K562 (cell line): ENCODE measurements at regions not wholly inside any gene's neighbourhood (a gene's known extent, or its start where the extent isn't known, plus 50 kb on each side); places are given as distances from the start of the nearest gene placed in this dataset.

Experiments
- ATAC-seq: fragments of 200-7000 bp; cut with Tn5 transposase; 3 replicates; pipeline ENCODE4 v1.9.1; 2020; ENCODE audit warnings: moderate library complexity
- BruUV-seq: library from RNA; stranded (reverse); fragments of 400-500 nt; replicated peaks from 2 replicates; lab custom pipeline; 2021; lab: Mats Ljungman, UMichigan
- CTCF ChIA-PET: fragments of 300-600 bp; formaldehyde crosslinking; extraction: SDS; loops from one replicate; lab custom pipeline; 2021; ENCODE audit warnings: low intra/inter-chr PET ratio; lab: Yijun Ruan, JAX
- POLR2A ChIA-PET: fragments of 300-600, 350-650 bp; sonication (Branson Sonifier 250); formaldehyde crosslinking; extraction: SDS; loops from one replicate; lab custom pipeline; 2021; ENCODE audit warnings: antibody characterized with exemption, inconsistent platforms; lab: Yijun Ruan, JAX
- DNase-seq, 4 experiments: peaks; one replicate each; pipeline versions ENCODE4 v3.0.0 to v3.0.0-alpha.2; 2011 to 2018; ENCODE audit warnings: low spot score in 3 of 4, mixed read lengths in 3 of 4; ENCODE audit errors: extremely low read depth in 1 of 4
- FAIRE-seq: peaks from 2 replicates; lab custom pipeline; 2011; peaks lifted over from hg19 to GRCh38; lab: Jason Lieb, UNC
- H2AFZ ChIP-seq: 2 replicates; pipeline ENCODE4 v1.6.0; 2011; ENCODE audit warnings: low read depth, low read length, control low read depth, inconsistent platforms
- H3K27ac ChIP-seq: fragments of 200-600 bp; 3 replicates; pipeline ENCODE4 v1.8.0; 2011; ENCODE audit warnings: low read depth, mild to moderate bottlenecking, control low read depth, inconsistent platforms, low read length, moderate library complexity, mixed read lengths; ENCODE audit errors: extremely low read depth
- H3K27me3 ChIP-seq, 2 experiments: fragments of 300-600 bp in 1 of 2; 2 replicates in 1 of 2; 3 replicates in 1 of 2; pipeline versions ENCODE4 v1.6.0 to v1.8.0; 2011; ENCODE audit warnings: inconsistent platforms in 2 of 2, low read length in 2 of 2, mild to moderate bottlenecking in 1 of 2, mixed read lengths in 1 of 2, moderate library complexity in 1 of 2; ENCODE audit not compliant: control insufficient read depth in 2 of 2, insufficient read depth in 2 of 2
- H3K36me3 ChIP-seq: fragments of 300-600 bp; 3 replicates; pipeline ENCODE4 v1.8.0; 2011; ENCODE audit warnings: mild to moderate bottlenecking, low read length, inconsistent platforms; ENCODE audit not compliant: control insufficient read depth, insufficient read depth
- H3K4me1 ChIP-seq, 2 experiments: fragments of 200-600 bp in 1 of 2; replicated peaks in 1 of 2; 2 replicates in 1 of 2; 3 replicates in 1 of 2; pipeline versions ENCODE4 v1.5.1 to v1.8.0; 2011; ENCODE audit warnings: inconsistent platforms in 2 of 2, low read length in 2 of 2, mild to moderate bottlenecking in 1 of 2, mixed read lengths in 1 of 2, moderate library complexity in 1 of 2; ENCODE audit not compliant: control insufficient read depth in 2 of 2, insufficient read depth in 2 of 2
- H3K4me2 ChIP-seq: 2 replicates; pipeline ENCODE4 v1.6.1; 2011; ENCODE audit warnings: low read length, control low read depth, inconsistent platforms, mixed read lengths; ENCODE audit not compliant: insufficient read depth
- H3K4me3 ChIP-seq: fragments of 200-600 bp; sonication (generic), shearing (Covaris generic); 2 replicates; pipeline ENCODE4 v1.5.1; 2016; ENCODE audit warnings: control low read depth, inconsistent platforms
- H3K79me2 ChIP-seq: fragments of 200-600 bp; 3 replicates; pipeline ENCODE4 v1.8.0; 2011; ENCODE audit warnings: low read length, inconsistent platforms; ENCODE audit not compliant: control insufficient read depth, insufficient read depth
- H3K9ac ChIP-seq, 2 experiments: 2 replicates each; pipeline versions ENCODE4 v1.6.0 to v1.6.1; 2011; ENCODE audit warnings: low read depth in 2 of 2, low read length in 2 of 2, control low read depth in 1 of 2, inconsistent platforms in 1 of 2, mild to moderate bottlenecking in 1 of 2, mixed read lengths in 1 of 2; ENCODE audit not compliant: insufficient read depth in 1 of 2
- H3K9me1 ChIP-seq: one replicate; pipeline ENCODE4 v1.6.0; 2011; ENCODE audit warnings: inconsistent platforms, mild to moderate bottlenecking, low read length, moderate library complexity; ENCODE audit not compliant: control insufficient read depth, insufficient read depth
- H3K9me3 ChIP-seq: replicated peaks from 2 replicates; pipeline ENCODE4 v1.5.1; 2011; ENCODE audit warnings: low read depth, low read length, inconsistent platforms; ENCODE audit not compliant: control insufficient read depth, insufficient read depth
- H4K20me1 ChIP-seq: replicated peaks from 2 replicates; pipeline ENCODE4 v1.6.1; 2011; ENCODE audit warnings: low read length, inconsistent platforms, mixed read lengths; ENCODE audit not compliant: control insufficient read depth, insufficient read depth
- CBFB ChIP-seq: sonication (generic); formaldehyde crosslinking; IDR thresholded peaks from 2 replicates; pipeline ENCODE4 v1.4.0; 2020; ENCODE audit warnings: mild to moderate bottlenecking, missing genetic modification reagents
- CHD1 ChIP-seq: fragments of 200-600 bp; sonication (generic); IDR thresholded peaks from one replicate; pipeline ENCODE4 v1.6.1; 2012; ENCODE audit warnings: mild to moderate bottlenecking, moderate library complexity, low read length, inconsistent platforms
- COPS2 ChIP-seq: fragments of 450-650 bp; conservative IDR thresholded peaks from 2 replicates; pipeline ENCODE4 v1.6.1; 2016; ENCODE audit warnings: mild to moderate bottlenecking, moderate library complexity
- E4F1 ChIP-seq: fragments of 250-450 bp; sonication (Bioruptor Pico); IDR thresholded peaks from 2 replicates; pipeline ENCODE4 v1.5.0; 2021; ENCODE audit warnings: mild to moderate bottlenecking, borderline replicate concordance
- HMGXB4 ChIP-seq: sonication (generic); formaldehyde crosslinking; IDR thresholded peaks from 2 replicates; pipeline ENCODE4 v1.8.1; 2023; ENCODE audit warnings: mild to moderate bottlenecking, missing genetic modification reagents
- KAT8 ChIP-seq: fragments of 450-650 bp; IDR thresholded peaks from 2 replicates; pipeline ENCODE4 v1.6.1; 2016; ENCODE audit warnings: low read depth, mild to moderate bottlenecking
- MAZ ChIP-seq, 2 experiments: fragments of 450-650 bp in 1 of 2; sonication (generic) in 1 of 2; formaldehyde crosslinking; IDR thresholded peaks in 1 of 2; conservative IDR thresholded peaks in 1 of 2; 2 replicates each; pipeline versions ENCODE4 v1.4.0 to v1.5.0; 2020; ENCODE audit warnings: mild to moderate bottlenecking in 1 of 2, missing genetic modification reagents in 1 of 2
- ZBTB8A ChIP-seq: fragments of 450-650 bp; IDR thresholded peaks from 2 replicates; pipeline ENCODE4 v1.6.1; 2018; ENCODE audit warnings: mild to moderate bottlenecking, moderate library complexity; ENCODE audit not compliant: partially characterized antibody
- ZNF583 ChIP-seq: fragments of 250-450 bp; sonication (Bioruptor Pico); IDR thresholded peaks from 2 replicates; pipeline ENCODE4 v1.4.0; 2020
- WGBS: fragments of 100-300 bp; shearing (Covaris generic); methylation state at CpG from one replicate; pipeline ENCODE4 v1.1.6; 2016; ENCODE audit warnings: low coverage, mixed read lengths; ENCODE audit not compliant: insufficient coverage; ENCODE audit errors: missing lambda C conversion rate; 5-methylcytosine and 5-hydroxymethylcytosine counted together
- in situ Hi-C: fragments of 300-500 bp; cut with MboI; formaldehyde crosslinking; loops from 4 replicates; pipeline ENCODE4 v1.15.0; 2018; ENCODE audit warnings: inconsistent platforms, mixed read lengths
- intact Hi-C: fragments of 100-400 bp; cut with micrococcal nuclease; formaldehyde crosslinking; loops from 2 replicates; pipeline ENCODE4 v1.14.2; 2022
- TF ChIP-seq, protein P1 (sequence below): conservative IDR thresholded peaks from 2 replicates; pipeline ENCODE4 v1.6.1; 2011; ENCODE audit warnings: low read depth, mild to moderate bottlenecking, low read length; ENCODE audit not compliant: control insufficient read depth
- TF ChIP-seq, protein P2 (sequence below): fragments of 250-450 bp; sonication (Bioruptor Pico); IDR thresholded peaks from 2 replicates; pipeline ENCODE4 v1.4.0; 2020; ENCODE audit warnings: mild to moderate bottlenecking, moderate library complexity, borderline replicate concordance
- TF ChIP-seq, protein P3 (sequence below), 2 experiments: fragments of 200-800 bp in 1 of 2; sonication (Bioruptor generic) in 1 of 2; sonication (generic) in 1 of 2; formaldehyde crosslinking in 1 of 2; IDR thresholded peaks in 1 of 2; conservative IDR thresholded peaks in 1 of 2; 2 replicates each; pipeline versions ENCODE4 v1.5.0 to v1.6.1; 2016 to 2020; ENCODE audit warnings: missing compliant biosample characterization in 1 of 2, missing genetic modification characterization in 1 of 2, missing genetic modification reagents in 1 of 2

DNA sequence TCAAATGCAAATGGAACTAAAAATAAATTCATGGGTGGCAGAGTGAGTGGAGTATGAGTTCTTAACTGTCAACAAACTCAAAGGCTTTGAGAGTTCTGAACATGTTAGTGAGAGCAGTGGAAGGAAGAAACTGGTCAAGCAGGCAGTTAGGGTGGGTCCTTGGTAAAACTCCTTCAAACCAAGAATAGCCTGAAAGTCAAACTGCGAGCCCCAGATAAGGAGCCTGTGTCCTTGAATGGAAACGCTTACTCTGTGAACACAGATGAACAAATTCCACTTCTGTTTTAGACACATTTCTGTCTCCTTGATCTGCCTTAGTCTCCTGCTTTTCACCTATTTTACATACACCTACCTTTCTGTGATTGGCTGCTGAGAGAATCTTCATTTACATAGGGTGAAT lies 129.4 kb upstream of the PCDH18 start:
- 0% methylated on average over 2 of the region's 2 CpGs for WGBS
- no peak for DNase-seq
- Histone ChIP-seq H4K20me1 (no peaks in the 10 kb centered on the region), H3K27ac (no peak overlapping the region), H2AFZ (no peak overlapping the region), H3K4me2 (no peak overlapping the region), H3K4me3 (no peak overlapping the region), H3K9me3 (0 out of 2 replicates have a peak, but pooled peaks cover 2% of the 10 kb centered on the region), H3K9me1 (no peaks in the 10 kb centered on the region), H3K36me3 (no peaks in the 10 kb centered on the region), H3K9ac (no peak overlapping the region), H3K27me3 (no peaks in the 10 kb centered on the region), H3K4me1 (no peaks in the 10 kb centered on the region), H3K79me2 (no peaks in the 10 kb centered on the region)
- BruUV-seq: no TSS peak
- FAIRE-seq: no peak
- in situ Hi-C loops (no loop called here), intact Hi-C loops (no loop called here)
- no peak for ATAC-seq
- ChIA-PET CTCF (no interaction called here), POLR2A (no interaction called here)
- TF ChIP-seq CBFB (CRISPR knock-in tag) (no peak), COPS2 (no peak), CHD1 (no peak), MAZ (CRISPR knock-in tag; conservative IDR thresholded peaks at IDR 0.05 in 1 of 2, IDR thresholded peaks at IDR 0.05 in 1 of 2) (no peak), KAT8 (no peak), ZBTB8A (no peak), ZNF583 (CRISPR knock-in tag) (no peak), E4F1 (CRISPR knock-in tag) (no peak), HMGXB4 (CRISPR knock-in tag) (no peak)
- TF ChIP-seq, protein P1, sequence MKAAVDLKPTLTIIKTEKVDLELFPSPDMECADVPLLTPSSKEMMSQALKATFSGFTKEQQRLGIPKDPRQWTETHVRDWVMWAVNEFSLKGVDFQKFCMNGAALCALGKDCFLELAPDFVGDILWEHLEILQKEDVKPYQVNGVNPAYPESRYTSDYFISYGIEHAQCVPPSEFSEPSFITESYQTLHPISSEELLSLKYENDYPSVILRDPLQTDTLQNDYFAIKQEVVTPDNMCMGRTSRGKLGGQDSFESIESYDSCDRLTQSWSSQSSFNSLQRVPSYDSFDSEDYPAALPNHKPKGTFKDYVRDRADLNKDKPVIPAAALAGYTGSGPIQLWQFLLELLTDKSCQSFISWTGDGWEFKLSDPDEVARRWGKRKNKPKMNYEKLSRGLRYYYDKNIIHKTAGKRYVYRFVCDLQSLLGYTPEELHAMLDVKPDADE: no peak
- TF ChIP-seq, protein P2, sequence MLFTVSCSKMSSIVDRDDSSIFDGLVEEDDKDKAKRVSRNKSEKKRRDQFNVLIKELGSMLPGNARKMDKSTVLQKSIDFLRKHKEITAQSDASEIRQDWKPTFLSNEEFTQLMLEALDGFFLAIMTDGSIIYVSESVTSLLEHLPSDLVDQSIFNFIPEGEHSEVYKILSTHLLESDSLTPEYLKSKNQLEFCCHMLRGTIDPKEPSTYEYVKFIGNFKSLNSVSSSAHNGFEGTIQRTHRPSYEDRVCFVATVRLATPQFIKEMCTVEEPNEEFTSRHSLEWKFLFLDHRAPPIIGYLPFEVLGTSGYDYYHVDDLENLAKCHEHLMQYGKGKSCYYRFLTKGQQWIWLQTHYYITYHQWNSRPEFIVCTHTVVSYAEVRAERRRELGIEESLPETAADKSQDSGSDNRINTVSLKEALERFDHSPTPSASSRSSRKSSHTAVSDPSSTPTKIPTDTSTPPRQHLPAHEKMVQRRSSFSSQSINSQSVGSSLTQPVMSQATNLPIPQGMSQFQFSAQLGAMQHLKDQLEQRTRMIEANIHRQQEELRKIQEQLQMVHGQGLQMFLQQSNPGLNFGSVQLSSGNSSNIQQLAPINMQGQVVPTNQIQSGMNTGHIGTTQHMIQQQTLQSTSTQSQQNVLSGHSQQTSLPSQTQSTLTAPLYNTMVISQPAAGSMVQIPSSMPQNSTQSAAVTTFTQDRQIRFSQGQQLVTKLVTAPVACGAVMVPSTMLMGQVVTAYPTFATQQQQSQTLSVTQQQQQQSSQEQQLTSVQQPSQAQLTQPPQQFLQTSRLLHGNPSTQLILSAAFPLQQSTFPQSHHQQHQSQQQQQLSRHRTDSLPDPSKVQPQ (CRISPR knock-in tag): no peak
- TF ChIP-seq, protein P3, sequence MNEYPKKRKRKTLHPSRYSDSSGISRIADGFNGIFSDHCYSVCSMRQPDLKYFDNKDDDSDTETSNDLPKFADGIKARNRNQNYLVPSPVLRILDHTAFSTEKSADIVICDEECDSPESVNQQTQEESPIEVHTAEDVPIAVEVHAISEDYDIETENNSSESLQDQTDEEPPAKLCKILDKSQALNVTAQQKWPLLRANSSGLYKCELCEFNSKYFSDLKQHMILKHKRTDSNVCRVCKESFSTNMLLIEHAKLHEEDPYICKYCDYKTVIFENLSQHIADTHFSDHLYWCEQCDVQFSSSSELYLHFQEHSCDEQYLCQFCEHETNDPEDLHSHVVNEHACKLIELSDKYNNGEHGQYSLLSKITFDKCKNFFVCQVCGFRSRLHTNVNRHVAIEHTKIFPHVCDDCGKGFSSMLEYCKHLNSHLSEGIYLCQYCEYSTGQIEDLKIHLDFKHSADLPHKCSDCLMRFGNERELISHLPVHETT (CRISPR knock-in tag; conservative IDR thresholded peaks at IDR 0.05 in 1 of 2, IDR thresholded peaks at IDR 0.05 in 1 of 2): no peak
